Activated CD4-positive, alpha-beta T cell treated with anti-CD3 and anti-CD28 coated beads for 36 hours (primary cell): ENCODE measurements at regions not wholly inside any gene's neighbourhood (a gene's known extent, or its start where the extent isn't known, plus 50 kb on each side); places are given as distances from the start of the nearest gene placed in this dataset.

ENCODE experiments used
- ATAC-seq: fragments of 200-7000 bp; cut with Tn5 transposase; one replicate; pipeline ENCODE4 v1.10.0; 2021; ENCODE audit warnings: mild to moderate bottlenecking, moderate library complexity
- CTCF ChIA-PET: fragments of 350-600 bp; sonication (Branson Sonifier 250); formaldehyde crosslinking; loops from one replicate; lab custom pipeline; 2021; ENCODE audit warnings: antibody characterized with exemption; lab: Charles Lee
- POLR2A ChIA-PET: fragments of 350-600 bp; sonication (Branson Sonifier 250); formaldehyde crosslinking; loops from one replicate; lab custom pipeline; 2021; ENCODE audit warnings: antibody characterized with exemption, inconsistent platforms; lab: Charles Lee
- DNase-seq: peaks from one replicate; pipeline ENCODE4 v3.0.0-alpha.2; 2020
- H3K27ac Mint-ChIP-seq: one replicate; pipeline ENCODE4 v1.8.0; 2021; ENCODE audit warnings: mixed read lengths
- H3K27me3 Mint-ChIP-seq: one replicate; pipeline ENCODE4 v1.8.0; 2021; ENCODE audit warnings: mixed read lengths
- H3K36me3 Mint-ChIP-seq: one replicate; pipeline ENCODE4 v1.8.0; 2021; ENCODE audit warnings: low read depth, mixed read lengths
- H3K4me1 Mint-ChIP-seq: one replicate; pipeline ENCODE4 v1.8.0; 2021; ENCODE audit warnings: mixed read lengths
- H3K4me3 Mint-ChIP-seq: one replicate; pipeline ENCODE4 v1.8.0; 2021; ENCODE audit warnings: mild to moderate bottlenecking, moderate library complexity, mixed read lengths
- H3K9me3 Mint-ChIP-seq: one replicate; pipeline ENCODE4 v1.8.0; 2021; ENCODE audit warnings: low read depth, mixed read lengths
- intact Hi-C, 2 experiments: fragments of 100-400 bp; cut with DNase I in 1 of 2; cut with micrococcal nuclease in 1 of 2; formaldehyde crosslinking; loops; one replicate each; pipeline versions ENCODE4 v1.14.2 to v1.15.1; 2022 to 2024; cut with DNase I, micrococcal nuclease

DNA sequence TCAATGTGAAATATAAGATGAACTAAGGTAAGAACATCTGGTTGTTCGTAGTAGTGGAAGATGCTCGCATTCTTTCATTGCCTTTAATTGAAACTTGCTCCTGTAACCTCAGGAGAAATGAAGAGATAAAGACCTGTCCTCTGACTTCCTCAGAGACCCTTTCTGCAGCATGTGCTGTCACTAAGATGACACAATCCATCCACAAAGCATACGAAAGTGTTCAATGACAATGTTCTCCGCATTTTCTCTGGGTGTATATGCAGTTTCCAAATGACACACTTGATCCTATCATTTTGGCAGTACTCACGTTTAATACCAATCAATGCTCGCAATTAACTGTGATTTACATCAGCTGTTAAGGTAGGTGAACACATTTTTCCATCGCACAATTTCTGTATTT lies 65.8 kb downstream of the PRL start:
- H3K27me3 Mint-ChIP-seq: no peaks in the 10 kb centered on the region
- no peaks in the 10 kb centered on the region for H3K4me1 Mint-ChIP-seq
- no peaks in the 10 kb centered on the region for H3K36me3 Mint-ChIP-seq
- peaks cover 3% of the 10 kb centered on the region for H3K9me3 Mint-ChIP-seq
- ChIA-PET CTCF (no interaction called here), POLR2A (no interaction called here)
- no peak for DNase-seq
- intact Hi-C loops: no loop called here
- no peak overlapping the region for H3K4me3 Mint-ChIP-seq
- ATAC-seq: no peak
- H3K27ac Mint-ChIP-seq: no peak overlapping the region

DNA sequence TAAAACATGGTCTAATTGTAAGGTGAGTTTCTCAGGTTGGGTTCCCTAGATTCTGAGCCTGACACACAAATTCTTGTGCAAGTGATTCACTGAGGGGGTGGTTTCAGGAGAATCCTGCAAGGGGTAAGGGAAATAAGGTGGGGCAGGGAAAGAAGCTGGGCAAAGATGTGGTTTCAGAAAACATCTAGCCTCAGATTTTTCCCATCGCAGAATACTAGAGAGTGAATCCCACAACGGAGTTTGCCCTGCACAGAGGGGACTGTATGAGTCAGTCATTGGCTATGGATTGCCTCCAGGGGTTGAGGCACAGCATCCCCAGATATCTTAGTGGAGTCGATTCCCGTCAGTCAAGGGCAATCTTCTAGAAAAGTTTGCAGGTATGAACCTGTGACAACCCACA lies 65.2 kb downstream of the PRL start:
- no peak for DNase-seq
- Mint-ChIP-seq H3K4me1 (no peaks in the 10 kb centered on the region), H3K4me3 (no peak overlapping the region), H3K9me3 (peaks cover 4% of the 10 kb centered on the region), H3K36me3 (no peaks in the 10 kb centered on the region), H3K27me3 (no peaks in the 10 kb centered on the region), H3K27ac (no peak overlapping the region)
- no peak for ATAC-seq
- ChIA-PET CTCF (interaction anchor here (0.6 kb wide), 1 partner anchor 868 kb away, joined by 4 read pairs; no protein-coding TSS in a partner anchor), POLR2A (no interaction called here)
- intact Hi-C loops: no loop called here

GRCh38 chr6:22236626-22237414 lies 60.0 kb downstream of the PRL start:
- no peak for DNase-seq
- Mint-ChIP-seq H3K36me3 (no peaks in the 10 kb centered on the region), H3K27me3 (no peaks in the 10 kb centered on the region), H3K27ac (no peak overlapping the region), H3K9me3 (peaks cover 4% of the 10 kb centered on the region), H3K4me3 (no peak overlapping the region), H3K4me1 (no peaks in the 10 kb centered on the region)
- POLR2A ChIA-PET: no interaction called here
- CTCF ChIA-PET: interaction anchor here (0.6 kb wide), 1 partner anchor 496 kb away, joined by 5 read pairs; no protein-coding TSS in a partner anchor
- no peak for ATAC-seq
- intact Hi-C loops: no loop called here
